Adrenal gland (tissue), 5 donors: ENCODE measurements at regions not wholly inside any gene's neighbourhood (a gene's known extent, or its start where the extent isn't known, plus 50 kb on each side); places are given as distances from the start of the nearest gene placed in this dataset.
"Not testable (repeated sequence)": the region's sequence is repeated elsewhere in the genome, so short reads cannot be mapped to it uniquely, and the experiment has no call there.

Source experiments
- POLR2A ChIP-seq, 2 donors: fragments of 450-650 bp; IDR thresholded peaks; one replicate each; pipeline ENCODE4 v1.6.1; 2017; ENCODE audit warnings: antibody characterized with exemption in 2 of 2, mild to moderate bottlenecking in 2 of 2, moderate library complexity in 1 of 2
- TF ChIP-seq, protein P1 (sequence below), 6 experiments: fragments of 450-650 bp in 4 of 6; fragments of 200-600 bp in 2 of 6; sonication (generic) in 1 of 6; IDR thresholded peaks; 1 replicate in 5 of 6; 2 replicates in 1 of 6; pipeline versions ENCODE4 v1.5.1 to v1.8.0; 2016 to 2021; ENCODE audit warnings: antibody characterized with exemption in 6 of 6, mild to moderate bottlenecking in 2 of 6, moderate library complexity in 1 of 6
- donor health status: DM: no; HTN: no; CAD: no.

DNA sequence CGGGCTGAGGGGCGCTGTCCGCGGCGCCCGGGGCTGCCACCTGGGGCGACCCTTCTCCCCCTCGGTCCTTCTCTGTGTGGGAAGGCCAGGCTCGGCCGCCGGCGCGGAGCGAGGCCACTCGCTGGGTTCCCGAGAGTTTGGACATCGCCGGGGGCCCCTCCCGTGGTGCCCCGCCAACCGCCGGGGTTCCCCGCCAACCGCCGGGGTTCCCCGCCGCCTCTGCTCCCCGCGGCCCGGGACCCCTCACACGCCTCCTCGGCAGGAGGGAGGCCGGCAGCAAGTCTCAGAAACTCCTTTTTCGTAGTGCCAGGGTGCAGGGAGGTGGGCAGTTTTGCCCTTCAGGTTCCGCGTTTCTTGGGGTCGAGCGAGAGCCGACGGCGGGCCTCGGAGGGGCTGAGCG is 83.9 kb upstream of the NBPF19 start:
- not testable (repeated sequence) for TF ChIP-seq POLR2A (IDR thresholded peaks at IDR 0.05)
- TF ChIP-seq, protein P1, sequence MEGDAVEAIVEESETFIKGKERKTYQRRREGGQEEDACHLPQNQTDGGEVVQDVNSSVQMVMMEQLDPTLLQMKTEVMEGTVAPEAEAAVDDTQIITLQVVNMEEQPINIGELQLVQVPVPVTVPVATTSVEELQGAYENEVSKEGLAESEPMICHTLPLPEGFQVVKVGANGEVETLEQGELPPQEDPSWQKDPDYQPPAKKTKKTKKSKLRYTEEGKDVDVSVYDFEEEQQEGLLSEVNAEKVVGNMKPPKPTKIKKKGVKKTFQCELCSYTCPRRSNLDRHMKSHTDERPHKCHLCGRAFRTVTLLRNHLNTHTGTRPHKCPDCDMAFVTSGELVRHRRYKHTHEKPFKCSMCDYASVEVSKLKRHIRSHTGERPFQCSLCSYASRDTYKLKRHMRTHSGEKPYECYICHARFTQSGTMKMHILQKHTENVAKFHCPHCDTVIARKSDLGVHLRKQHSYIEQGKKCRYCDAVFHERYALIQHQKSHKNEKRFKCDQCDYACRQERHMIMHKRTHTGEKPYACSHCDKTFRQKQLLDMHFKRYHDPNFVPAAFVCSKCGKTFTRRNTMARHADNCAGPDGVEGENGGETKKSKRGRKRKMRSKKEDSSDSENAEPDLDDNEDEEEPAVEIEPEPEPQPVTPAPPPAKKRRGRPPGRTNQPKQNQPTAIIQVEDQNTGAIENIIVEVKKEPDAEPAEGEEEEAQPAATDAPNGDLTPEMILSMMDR (IDR thresholded peaks at IDR 0.05): not testable (repeated sequence)
